H1 (cell line): ENCODE measurements at regions not wholly inside any gene's neighbourhood (a gene's known extent, or its start where the extent isn't known, plus 50 kb on each side); places are given as distances from the start of the nearest gene placed in this dataset.
"Not testable (repeated sequence)": the region's sequence is repeated elsewhere in the genome, so short reads cannot be mapped to it uniquely, and the experiment has no call there.

Source experiments
- CTCF ChIA-PET: fragments of 300-600 bp; sonication (Branson Sonifier 250); formaldehyde crosslinking; loops from one replicate; lab custom pipeline; 2021; ENCODE audit not compliant: partially characterized antibody; lab: Charles Lee
- POLR2A ChIA-PET: fragments of 300-600 bp; sonication (Branson Sonifier 250); formaldehyde crosslinking; loops from one replicate; lab custom pipeline; 2021; ENCODE audit warnings: inconsistent platforms; ENCODE audit not compliant: partially characterized antibody; lab: Charles Lee
- DNase-seq, 2 experiments: peaks; one replicate each; pipeline versions ENCODE4 v3.0.0 to v3.0.0-alpha.2; 2010 to 2022; ENCODE audit warnings: low spot score in 2 of 2, low read depth in 1 of 2, mixed read lengths in 1 of 2
- FAIRE-seq: peaks from 2 replicates; lab custom pipeline; 2011; peaks lifted over from hg19 to GRCh38; lab: Jason Lieb, UNC
- H2AFZ ChIP-seq: 2 replicates; pipeline ENCODE4 v1.8.1; 2012; ENCODE audit warnings: low read length, inconsistent platforms
- H2AK5ac ChIP-seq: 2 replicates; pipeline ENCODE4 v1.6.1; 2013; ENCODE audit warnings: low read depth, low read length
- H2BK120ac ChIP-seq: replicated peaks from 2 replicates; pipeline ENCODE3; 2013; ENCODE audit warnings: low read depth, low read length, inconsistent platforms
- H2BK12ac ChIP-seq: 2 replicates; pipeline ENCODE4 v1.6.1; 2013; ENCODE audit warnings: low read depth, low read length
- H2BK15ac ChIP-seq: 2 replicates; pipeline ENCODE4 v1.6.1; 2013; ENCODE audit warnings: low read length
- H2BK20ac ChIP-seq: 2 replicates; pipeline ENCODE4 v1.6.1; 2013; ENCODE audit warnings: low read length
- H2BK5ac ChIP-seq: 2 replicates; pipeline ENCODE4 v1.6.1; 2013; ENCODE audit warnings: low read depth, low read length
- H3K14ac ChIP-seq: 2 replicates; pipeline ENCODE4 v1.6.1; 2013; ENCODE audit warnings: inconsistent platforms; ENCODE audit not compliant: insufficient read length
- H3K18ac ChIP-seq: 2 replicates; pipeline ENCODE4 v1.6.1; 2013; ENCODE audit warnings: low read length; ENCODE audit errors: extremely low read depth
- H3K23ac ChIP-seq: 2 replicates; pipeline ENCODE4 v1.6.1; 2013; ENCODE audit warnings: inconsistent platforms; ENCODE audit not compliant: insufficient read length
- H3K23me2 ChIP-seq: 2 replicates; pipeline ENCODE4 v1.6.1; 2013; ENCODE audit warnings: low read depth, low read length
- H3K27ac ChIP-seq: 2 replicates; pipeline ENCODE4 v1.6.1; 2011; ENCODE audit warnings: low read depth, low read length, inconsistent platforms
- H3K27me3 ChIP-seq, 4 experiments: replicated peaks in 1 of 4; 1 replicate in 1 of 4; 2 replicates in 3 of 4; pipeline versions ENCODE4 v1.6.1 to v1.8.1; 2011 to 2013; ENCODE audit warnings: low read length in 3 of 4, mild to moderate bottlenecking in 3 of 4, inconsistent platforms in 2 of 4, mixed read lengths in 2 of 4, moderate library complexity in 1 of 4; ENCODE audit not compliant: control insufficient read depth in 3 of 4, insufficient read depth in 3 of 4; ENCODE audit errors: extremely low read depth in 1 of 4
- H3K36me3 ChIP-seq, 4 experiments: 2 replicates each; pipeline versions ENCODE4 v1.6.1 to v1.8.1; 2011 to 2013; ENCODE audit warnings: mild to moderate bottlenecking in 4 of 4, low read length in 3 of 4, moderate library complexity in 2 of 4, control low read depth in 1 of 4, inconsistent platforms in 1 of 4; ENCODE audit not compliant: insufficient read depth in 4 of 4, control insufficient read depth in 2 of 4
- H3K4ac ChIP-seq: replicated peaks from 2 replicates; pipeline ENCODE3; 2013; ENCODE audit warnings: low read length, low read depth, mixed read lengths, inconsistent platforms; ENCODE audit not compliant: insufficient read length
- H3K4me1 ChIP-seq, 4 experiments: replicated peaks in 1 of 4; 1 replicate in 1 of 4; 2 replicates in 3 of 4; pipeline versions ENCODE4 v1.6.1 to v1.8.1; 2011 to 2013; ENCODE audit warnings: low read length in 3 of 4, inconsistent platforms in 2 of 4, mixed read lengths in 1 of 4; ENCODE audit not compliant: insufficient read depth in 4 of 4, control insufficient read depth in 3 of 4
- H3K4me2 ChIP-seq, 2 experiments: 2 replicates each; pipeline versions ENCODE4 v1.6.1 to v1.8.1; 2011 to 2013; ENCODE audit warnings: low read depth in 2 of 2, low read length in 2 of 2, control low read depth in 1 of 2, inconsistent platforms in 1 of 2, mild to moderate bottlenecking in 1 of 2; ENCODE audit not compliant: insufficient read depth in 1 of 2
- H3K4me3 ChIP-seq, 4 experiments: fragments of 200-600, 300-600 bp in 1 of 4; sonication (generic), shearing (Covaris generic), sonication (Bioruptor Twin) in 1 of 4; 2 replicates each; pipeline versions ENCODE4 v1.5.1 to v1.8.1; 2011 to 2016; ENCODE audit warnings: low read length in 4 of 4, low read depth in 3 of 4, control low read depth in 2 of 4, inconsistent platforms in 2 of 4, mild to moderate bottlenecking in 2 of 4, mixed read lengths in 1 of 4, moderate library complexity in 1 of 4; ENCODE audit not compliant: insufficient read depth in 2 of 4; ENCODE audit errors: extremely low read depth in 1 of 4
- H3K56ac ChIP-seq: replicated peaks from 2 replicates; pipeline ENCODE3; 2013; ENCODE audit warnings: low read depth, mild to moderate bottlenecking, mixed read lengths, low read length, inconsistent platforms; ENCODE audit not compliant: insufficient read length
- H3K79me1 ChIP-seq: 2 replicates; pipeline ENCODE4 v1.6.1; 2013; ENCODE audit warnings: low read depth, low read length, control low read depth
- H3K79me2 ChIP-seq, 2 experiments: 2 replicates each; pipeline versions ENCODE4 v1.6.1 to v1.8.1; 2012 to 2013; ENCODE audit warnings: low read length in 2 of 2, mild to moderate bottlenecking in 2 of 2, inconsistent platforms in 1 of 2; ENCODE audit not compliant: insufficient read depth in 2 of 2, control insufficient read depth in 1 of 2
- H3K9ac ChIP-seq, 4 experiments: replicated peaks in 1 of 4; 1 replicate in 1 of 4; 2 replicates in 3 of 4; pipeline versions ENCODE4 v1.6.1 to v1.8.1; 2011 to 2013; ENCODE audit warnings: low read depth in 3 of 4, low read length in 3 of 4, control low read depth in 2 of 4, mild to moderate bottlenecking in 2 of 4, moderate library complexity in 2 of 4, inconsistent platforms in 1 of 4; ENCODE audit errors: extremely low read depth in 1 of 4
- H3K9me3 ChIP-seq, 2 experiments: 2 replicates each; pipeline versions ENCODE4 v1.6.1 to v1.8.1; 2012 to 2013; ENCODE audit warnings: mild to moderate bottlenecking in 2 of 2, moderate library complexity in 2 of 2, control low read depth in 1 of 2, inconsistent platforms in 1 of 2, low read depth in 1 of 2, low read length in 1 of 2, mixed read lengths in 1 of 2; ENCODE audit not compliant: insufficient read depth in 2 of 2
- H4K20me1 ChIP-seq, 2 experiments: replicated peaks in 1 of 2; 2 replicates each; pipeline versions ENCODE3 to v1.8.1; 2011 to 2013; ENCODE audit warnings: inconsistent platforms in 2 of 2, low read length in 2 of 2, mild to moderate bottlenecking in 1 of 2; ENCODE audit not compliant: insufficient read depth in 2 of 2, control insufficient read depth in 1 of 2
- H4K5ac ChIP-seq: 2 replicates; pipeline ENCODE4 v1.6.1; 2013; ENCODE audit warnings: low read length, low read depth, mixed read lengths, inconsistent platforms; ENCODE audit not compliant: insufficient read length
- H4K8ac ChIP-seq: 2 replicates; pipeline ENCODE4 v1.8.0; 2013; ENCODE audit warnings: mild to moderate bottlenecking, moderate library complexity, low read length, inconsistent platforms; ENCODE audit not compliant: insufficient read depth; ENCODE audit errors: extremely low read depth
- H4K91ac ChIP-seq: replicated peaks from 2 replicates; pipeline ENCODE3; 2013; ENCODE audit warnings: low read length, mixed read lengths, inconsistent platforms; ENCODE audit not compliant: insufficient read length
- WGBS, 2 experiments: shearing (Covaris generic) in 1 of 2; methylation state at CpG; one replicate each; pipeline versions ENCODE4 v1.1.6 to v1.1.7; 2013 to 2015; ENCODE audit warnings: low lambda C conversion rate in 2 of 2, mixed read lengths in 2 of 2, inconsistent platforms in 1 of 2, low coverage in 1 of 2, missing lambda C conversion rate in 1 of 2; ENCODE audit not compliant: insufficient replicate concordance in 2 of 2, insufficient coverage in 1 of 2, insufficient read length in 1 of 2; ENCODE audit errors: extremely low coverage in 1 of 2, missing lambda C conversion rate in 1 of 2; 5-methylcytosine and 5-hydroxymethylcytosine counted together

DNA sequence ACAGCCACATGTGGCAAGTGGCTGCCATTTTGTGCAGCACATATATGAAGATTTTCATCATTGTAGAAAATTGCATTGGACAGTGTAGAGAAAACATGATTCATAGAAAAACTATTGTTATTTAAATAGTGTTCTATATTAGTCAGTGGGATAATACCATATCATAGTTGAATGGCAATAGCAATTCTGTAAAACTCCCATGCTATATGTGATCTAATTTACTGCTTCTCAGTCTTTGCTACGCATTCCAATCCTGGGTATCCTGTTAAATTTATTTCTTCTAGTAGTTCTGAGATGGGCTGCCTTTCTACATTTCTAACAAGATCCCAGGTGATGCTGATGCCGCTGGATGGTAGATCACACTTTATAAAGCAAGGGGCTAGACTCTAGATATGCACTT lies 117.5 kb upstream of the FBXO28 start:
- H4K20me1 ChIP-seq, H3K4me1 ChIP-seq, H3K4me2 ChIP-seq, H3K56ac ChIP-seq, H2AK5ac ChIP-seq, H4K5ac ChIP-seq, H3K79me1 ChIP-seq, H3K79me2 ChIP-seq, H2BK5ac ChIP-seq, H3K4me3 ChIP-seq, H4K91ac ChIP-seq, DNase-seq, H3K27me3 ChIP-seq, H2BK15ac ChIP-seq, H3K27ac ChIP-seq, H3K9ac ChIP-seq, FAIRE-seq, POLR2A ChIA-PET, H3K18ac ChIP-seq, H3K14ac ChIP-seq, H3K23ac ChIP-seq, H4K8ac ChIP-seq, H2BK120ac ChIP-seq, H2AFZ ChIP-seq, H3K4ac ChIP-seq, H2BK12ac ChIP-seq, H2BK20ac ChIP-seq, CTCF ChIA-PET, H3K9me3 ChIP-seq, H3K23me2 ChIP-seq, H3K36me3 ChIP-seq: not testable (repeated sequence)
- 95% methylated on average over 1 of the region's 2 CpGs; no CpG with 5 or more reads in 1 of the 2 experiments for WGBS, 2 experiments
